ENCODE measurements at regions not wholly inside any gene's neighbourhood (a gene's known extent, or its start where the extent isn't known, plus 50 kb on each side); places are given as distances from the start of the nearest gene placed in this dataset.

- TF ChIP-seq POLR2A (IDR thresholded peaks at IDR 0.05) (no peak), CTCF (IDR thresholded peaks at IDR 0.05 in 4 of 5, conservative IDR thresholded peaks at IDR 0.05 in 1 of 5) (no peak)
Measured at GRCh38 chr11:106384429-106384828, 307.0 kb downstream of the AASDHPPT start.
